ENCODE measurements at regions not wholly inside any gene's neighbourhood (a gene's known extent, or its start where the extent isn't known, plus 50 kb on each side); places are given as distances from the start of the nearest gene placed in this dataset.

DNA sequence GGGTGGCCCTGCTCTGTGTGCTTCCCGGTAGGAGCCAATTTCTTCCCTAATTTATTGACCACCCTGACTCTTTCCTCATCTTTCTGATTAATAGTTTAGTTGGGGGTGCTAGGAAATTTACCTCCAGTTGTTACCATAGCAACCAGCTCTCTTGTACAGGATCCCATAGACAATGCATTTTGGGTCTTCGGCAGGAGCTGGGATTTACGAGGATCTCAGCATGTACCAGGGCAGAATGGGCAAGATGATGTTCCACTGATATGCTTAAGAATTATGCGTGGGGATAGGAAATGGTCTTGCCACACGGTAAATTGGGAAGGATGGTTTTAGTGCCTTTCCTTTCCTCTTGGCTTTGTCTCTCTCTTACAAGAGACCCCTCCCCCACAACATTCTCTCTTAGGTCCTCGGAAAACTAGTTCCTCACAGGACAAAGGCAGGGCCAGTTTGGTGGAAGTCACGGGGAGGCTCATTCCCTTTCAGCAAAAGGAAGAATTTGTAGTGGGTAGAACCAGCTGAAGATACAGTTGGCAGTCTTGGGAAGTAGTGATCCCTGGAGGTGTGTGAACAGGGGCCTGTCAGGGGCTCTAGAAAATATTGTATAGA is 133.4 kb upstream of the SHB start:
- TF ChIP-seq Cebpa-rat (IDR thresholded peaks at IDR 0.05): no peak
- no peak overlapping the region for H3K4me3 ChIP-seq

DNA sequence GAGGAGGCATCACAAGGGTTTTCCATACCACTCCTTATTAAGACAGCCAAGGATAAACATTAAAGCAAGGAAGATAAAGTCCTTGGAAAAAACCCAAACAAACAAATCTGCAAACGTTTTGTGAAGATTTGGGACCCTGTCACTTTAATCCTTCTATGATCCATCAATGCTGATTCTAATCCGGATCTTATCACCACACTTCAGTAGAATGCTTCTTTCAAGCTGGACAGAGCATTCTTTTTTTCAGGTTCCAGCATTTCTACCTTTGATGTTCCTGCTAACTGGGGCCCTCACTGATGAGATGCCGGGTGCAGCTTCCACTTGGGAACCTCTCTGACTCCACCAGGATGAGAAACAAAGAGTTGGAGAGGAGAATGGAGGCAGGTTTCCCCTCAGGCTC is 132.8 kb upstream of the SHB start:
- Histone ChIP-seq H3K4me1 (peaks cover 46% of the 10 kb centered on the region), H4K20me1 (no peaks in the 10 kb centered on the region), H3K27ac (no peak overlapping the region), H3K9me3 (peaks cover 8% of the 10 kb centered on the region), H3K4me3 (no peak overlapping the region), H3K4me2 (no peak overlapping the region), H3K27me3 (no peaks in the 10 kb centered on the region), H3K36me3 (no peaks in the 10 kb centered on the region), H3K9ac (no peak overlapping the region)
- no peak for TF ChIP-seq Cebpa-rat (IDR thresholded peaks at IDR 0.05)

More for the DNA sequence above, 133.4 kb upstream of the SHB start:
- H3K4me1 ChIP-seq: peaks cover 41% of the 10 kb centered on the region
- H4K20me1 ChIP-seq: no peaks in the 10 kb centered on the region
- H3K27me3 ChIP-seq: no peaks in the 10 kb centered on the region
- no peak overlapping the region for H3K9ac ChIP-seq
- H3K36me3 ChIP-seq: no peaks in the 10 kb centered on the region
- H3K27ac ChIP-seq: no peak overlapping the region
- H3K9me3 ChIP-seq: peaks cover 14% of the 10 kb centered on the region
- H3K4me2 ChIP-seq: no peak overlapping the region

DNA sequence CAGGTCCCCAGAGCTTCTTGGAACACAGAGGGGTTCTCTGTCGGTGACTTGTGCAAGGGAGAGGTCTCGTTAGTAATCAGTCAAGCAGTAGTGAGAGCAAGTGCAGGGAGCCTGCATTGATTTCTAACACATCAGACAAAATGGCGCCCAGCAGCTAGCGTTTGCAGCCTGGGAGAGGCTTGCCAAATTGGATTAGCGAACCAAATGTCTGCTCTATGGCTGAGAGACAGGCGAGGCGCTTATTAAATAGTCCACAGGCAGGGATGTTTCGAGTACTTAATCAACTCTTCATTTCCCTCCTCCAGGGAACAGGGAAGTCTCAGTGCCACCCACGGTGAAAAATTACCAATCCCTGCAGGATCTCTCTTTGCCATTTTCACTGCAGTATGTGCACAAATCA is 131.4 kb upstream of the SHB start:
- H3K27me3 ChIP-seq: no peaks in the 10 kb centered on the region
- no peak for TF ChIP-seq Cebpa-rat (IDR thresholded peaks at IDR 0.05)
- no peak overlapping the region for H3K27ac ChIP-seq
- H3K36me3 ChIP-seq: no peaks in the 10 kb centered on the region
- peaks cover 8% of the 10 kb centered on the region for H3K9me3 ChIP-seq
- H3K4me2 ChIP-seq: no peak overlapping the region
- no peak overlapping the region for H3K4me3 ChIP-seq
- no peaks in the 10 kb centered on the region for H4K20me1 ChIP-seq
- H3K9ac ChIP-seq: no peak overlapping the region
- H3K4me1 ChIP-seq: peaks cover 59% of the 10 kb centered on the region

DNA sequence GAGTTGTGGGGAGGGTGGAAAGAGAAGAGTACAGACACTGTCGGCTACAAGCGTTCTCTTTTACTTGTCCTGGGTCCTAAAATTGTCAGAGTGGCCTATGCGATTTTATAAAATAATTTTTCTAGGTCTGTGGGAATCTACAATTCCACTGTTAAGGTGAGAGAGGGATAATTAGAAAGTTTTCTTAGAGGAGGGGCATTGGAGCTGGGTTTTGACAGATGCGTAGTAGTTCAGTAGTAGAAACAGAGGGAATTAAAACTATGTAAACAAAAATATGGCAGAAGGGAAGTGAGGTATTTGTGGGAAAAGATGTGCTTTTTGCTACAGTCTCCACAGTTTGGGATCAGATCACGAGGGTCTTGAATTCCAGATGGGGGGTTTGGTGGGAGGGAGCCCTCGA is 129.1 kb upstream of the SHB start:
- no peak overlapping the region for H3K9ac ChIP-seq
- no peaks in the 10 kb centered on the region for H3K36me3 ChIP-seq
- peaks cover 51% of the 10 kb centered on the region for H3K4me1 ChIP-seq
- peaks cover 8% of the 10 kb centered on the region for H3K9me3 ChIP-seq
- TF ChIP-seq Cebpa-rat (IDR thresholded peaks at IDR 0.05): no peak
- H3K27me3 ChIP-seq: no peaks in the 10 kb centered on the region
- no peak overlapping the region for H3K4me3 ChIP-seq
- H3K4me2 ChIP-seq: peak overlapping the region; percentile 66
- H3K27ac ChIP-seq: peak overlapping the region; percentile 29; the same call in 1 of the 2 replicates
- H4K20me1 ChIP-seq: no peaks in the 10 kb centered on the region

DNA sequence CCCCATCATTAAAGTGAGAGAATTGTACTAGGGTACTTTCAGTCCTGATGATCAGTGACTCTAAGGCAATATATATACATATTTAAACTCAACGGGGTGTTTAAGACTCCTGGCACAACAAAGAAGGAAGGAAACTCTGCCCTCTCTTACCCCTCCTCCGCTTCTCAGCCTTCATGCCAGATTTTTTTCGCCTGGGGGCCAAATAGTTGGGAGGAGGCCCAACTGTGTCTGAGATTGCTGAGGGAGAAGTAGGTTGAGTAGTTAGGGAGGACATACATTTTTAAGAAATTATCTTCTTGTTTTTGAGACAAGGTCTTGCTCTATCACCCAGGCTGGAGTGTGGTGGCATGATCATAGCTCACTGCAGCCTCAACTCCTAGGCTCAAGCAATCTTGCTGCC is 127.7 kb upstream of the SHB start:
- Histone ChIP-seq H3K4me2 (peak overlapping the region; percentile 66), H3K9me3 (peaks cover 5% of the 10 kb centered on the region), H3K4me3 (no peak overlapping the region), H3K27me3 (no peaks in the 10 kb centered on the region), H3K9ac (no peak overlapping the region), H3K27ac (peak overlapping the region; percentile 47; the same call in 1 of the 2 replicates), H3K4me1 (peaks cover 54% of the 10 kb centered on the region), H3K36me3 (no peaks in the 10 kb centered on the region), H4K20me1 (no peaks in the 10 kb centered on the region)
- TF ChIP-seq Cebpa-rat (IDR thresholded peaks at IDR 0.05): no peak

DNA sequence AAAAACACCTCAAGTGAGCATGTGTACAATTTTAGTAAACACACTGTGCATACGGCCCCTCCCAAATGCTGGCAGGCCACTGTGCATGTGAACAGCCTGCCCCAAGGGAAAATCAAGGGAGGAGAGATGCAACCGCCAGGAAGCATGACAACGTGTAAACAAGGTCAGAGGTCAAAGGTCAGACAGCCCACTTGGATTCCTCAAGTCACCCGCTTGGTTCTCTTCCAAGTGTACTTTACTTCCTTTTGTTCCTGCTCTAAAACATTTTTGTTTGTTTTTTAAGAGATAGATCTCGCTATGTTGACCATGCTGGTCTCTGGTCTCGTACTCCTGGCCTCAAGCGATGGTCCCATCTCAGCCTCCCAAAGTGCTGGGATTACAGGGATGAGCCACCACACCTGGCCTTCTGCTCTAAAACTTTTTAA is 126.7 kb upstream of the SHB start:
- H3K4me1 ChIP-seq: peaks cover 54% of the 10 kb centered on the region
- no peaks in the 10 kb centered on the region for H3K9me3 ChIP-seq
- TF ChIP-seq Cebpa-rat (IDR thresholded peaks at IDR 0.05): no peak
- no peaks in the 10 kb centered on the region for H4K20me1 ChIP-seq
- H3K4me2 ChIP-seq: peak overlapping the region; percentile 66
- H3K27me3 ChIP-seq: no peaks in the 10 kb centered on the region
- H3K4me3 ChIP-seq: no peak overlapping the region
- no peak overlapping the region for H3K9ac ChIP-seq
- H3K36me3 ChIP-seq: no peaks in the 10 kb centered on the region
- no peak overlapping the region for H3K27ac ChIP-seq

DNA sequence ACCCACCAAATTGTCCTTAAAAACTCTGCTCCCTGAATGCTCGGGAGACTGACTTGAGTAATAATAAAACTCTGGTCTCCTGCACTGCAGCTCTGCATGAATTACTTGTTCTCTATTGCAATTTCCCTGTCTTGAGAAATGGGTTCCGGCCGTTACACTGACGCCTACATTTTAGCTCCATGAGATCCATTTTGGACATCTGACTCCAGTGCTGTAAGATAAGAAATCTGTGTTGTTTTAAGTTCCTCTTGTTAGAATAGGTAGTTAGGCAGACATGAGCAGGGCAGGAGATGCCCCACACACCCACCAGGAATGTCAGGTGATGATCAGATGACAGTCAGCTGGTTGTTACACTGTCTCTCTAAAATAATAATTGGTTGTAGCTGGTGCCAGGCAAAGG is 125.8 kb upstream of the SHB start:
- Histone ChIP-seq H3K4me1 (peaks cover 46% of the 10 kb centered on the region), H3K36me3 (no peaks in the 10 kb centered on the region), H3K4me3 (no peak overlapping the region), H3K27me3 (no peaks in the 10 kb centered on the region), H3K9me3 (no peaks in the 10 kb centered on the region), H3K27ac (no peak overlapping the region), H4K20me1 (no peaks in the 10 kb centered on the region), H3K4me2 (peak overlapping the region; percentile 66), H3K9ac (no peak overlapping the region)
- TF ChIP-seq Cebpa-rat (IDR thresholded peaks at IDR 0.05): no peak

DNA sequence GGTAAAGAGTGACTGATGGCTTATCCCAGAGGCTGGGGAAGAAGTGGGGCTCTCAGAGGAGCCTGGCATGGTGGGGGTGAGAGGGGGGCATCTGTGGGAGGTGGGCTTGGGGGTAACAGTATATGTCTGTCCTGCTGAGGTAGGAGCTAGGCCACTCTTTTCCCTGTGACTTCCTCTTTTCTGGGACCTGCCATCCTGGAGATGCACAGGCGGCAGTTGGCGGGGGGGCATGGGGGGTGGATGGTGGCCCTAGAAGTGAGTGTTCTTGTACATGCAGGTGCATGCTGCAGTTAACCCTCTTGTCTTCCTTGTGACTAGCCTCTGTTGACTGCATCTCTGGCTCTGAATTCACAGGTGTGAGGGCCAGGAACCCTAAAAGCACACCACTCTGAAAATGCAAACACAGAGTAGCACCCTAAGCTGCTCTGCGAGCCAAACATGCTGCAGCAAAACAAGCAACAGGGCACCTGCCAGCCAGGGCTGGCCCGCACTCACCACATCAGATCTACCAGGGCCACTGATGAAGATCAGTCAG is 123.8 kb upstream of the SHB start:
- H3K36me3 ChIP-seq: no peaks in the 10 kb centered on the region
- H3K9me3 ChIP-seq: no peaks in the 10 kb centered on the region
- H3K27ac ChIP-seq: no peak overlapping the region
- peaks cover 39% of the 10 kb centered on the region for H3K4me1 ChIP-seq
- H3K9ac ChIP-seq: no peak overlapping the region
- H3K27me3 ChIP-seq: no peaks in the 10 kb centered on the region
- H3K4me3 ChIP-seq: no peak overlapping the region
- H3K4me2 ChIP-seq: peak overlapping the region; percentile 27; the same call in 1 of the 2 replicates
- H4K20me1 ChIP-seq: no peaks in the 10 kb centered on the region
- TF ChIP-seq Cebpa-rat (IDR thresholded peaks at IDR 0.05): no peak

DNA sequence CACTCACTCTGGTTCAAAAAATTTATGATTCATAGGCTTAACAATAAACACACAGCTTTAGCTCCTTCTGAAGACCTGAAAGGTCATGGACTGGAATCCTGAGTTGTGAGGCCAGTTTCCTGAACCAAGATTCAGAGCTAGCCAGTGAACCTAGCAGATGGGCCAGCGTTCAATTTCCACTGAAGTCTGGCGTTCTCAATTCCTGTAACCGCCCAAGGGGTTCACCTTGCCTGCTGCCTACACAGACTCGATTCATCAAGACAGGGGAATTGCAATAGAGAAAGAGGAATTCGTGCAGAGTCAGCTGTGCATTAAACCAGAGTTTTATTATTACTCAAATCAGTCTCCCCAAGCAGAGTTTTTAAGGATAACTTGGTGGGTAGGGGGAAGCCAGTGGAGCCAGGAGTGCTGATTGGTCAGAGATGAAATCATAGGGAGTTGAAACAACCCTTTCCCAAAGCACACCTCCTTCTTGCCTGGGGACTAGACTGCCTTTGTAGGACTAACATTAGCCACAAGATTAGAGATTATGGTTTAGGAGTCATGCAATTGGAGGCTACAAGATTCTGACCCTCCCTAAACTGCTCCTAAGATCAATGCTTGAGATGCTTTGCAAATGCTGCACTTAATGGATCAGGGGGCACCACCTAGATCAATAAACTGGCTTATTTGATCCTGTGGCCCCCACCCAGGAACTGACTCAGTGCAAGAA is 117.5 kb upstream of the SHB start:
- no peak overlapping the region for H3K27ac ChIP-seq
- H3K27me3 ChIP-seq: no peaks in the 10 kb centered on the region
- H3K4me1 ChIP-seq: peaks cover 10% of the 10 kb centered on the region
- H3K4me3 ChIP-seq: no peak overlapping the region
- no peaks in the 10 kb centered on the region for H4K20me1 ChIP-seq
- H3K4me2 ChIP-seq: no peak overlapping the region
- no peak overlapping the region for H3K9ac ChIP-seq
- TF ChIP-seq Cebpa-rat (IDR thresholded peaks at IDR 0.05): no peak
- H3K9me3 ChIP-seq: no peaks in the 10 kb centered on the region
- no peaks in the 10 kb centered on the region for H3K36me3 ChIP-seq

DNA sequence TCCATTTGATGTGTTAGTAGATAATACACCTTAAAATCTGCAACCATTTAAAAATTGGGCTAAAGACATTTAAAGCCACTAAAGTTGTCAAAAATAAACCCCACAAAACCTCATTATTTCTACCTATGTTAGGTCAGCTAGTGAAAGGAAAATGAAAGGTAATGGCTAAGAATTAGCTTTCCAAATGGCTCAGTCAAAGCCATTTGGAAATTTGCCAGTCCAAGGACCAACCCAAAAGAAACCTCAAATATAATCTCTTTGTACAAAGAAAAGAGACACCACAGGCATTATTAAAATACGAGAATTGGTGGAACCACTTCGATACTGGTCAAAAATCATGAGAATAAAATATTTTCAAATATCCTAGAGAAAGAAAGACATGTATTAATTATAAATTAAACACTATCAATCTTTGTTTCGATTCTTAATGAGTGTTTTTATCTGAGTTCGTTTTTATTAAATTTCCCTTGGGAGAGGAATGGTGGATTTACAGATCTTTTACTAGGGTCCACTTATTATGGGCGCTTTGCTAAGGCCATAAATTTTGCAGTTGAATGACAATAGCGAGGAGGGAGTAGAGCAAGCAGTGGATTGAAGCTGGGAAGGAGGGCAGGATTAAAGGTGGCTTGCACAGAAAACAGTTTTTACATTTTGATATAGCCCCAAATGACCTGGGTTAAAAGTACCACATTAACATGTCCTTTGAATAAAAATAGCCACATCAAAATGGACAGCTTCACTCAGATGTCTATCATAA is 116.8 kb upstream of the SHB start:
- Histone ChIP-seq H3K9me3 (no peaks in the 10 kb centered on the region), H3K27ac (no peak overlapping the region)
- TF ChIP-seq Cebpa-rat (IDR thresholded peaks at IDR 0.05): no peak

More for the DNA sequence above, 116.8 kb upstream of the SHB start:
- H3K27me3 ChIP-seq: no peaks in the 10 kb centered on the region
- no peak overlapping the region for H3K4me2 ChIP-seq
- no peak overlapping the region for H3K9ac ChIP-seq
- no peaks in the 10 kb centered on the region for H4K20me1 ChIP-seq
- H3K36me3 ChIP-seq: no peaks in the 10 kb centered on the region
- no peak overlapping the region for H3K4me3 ChIP-seq
- peaks cover 17% of the 10 kb centered on the region for H3K4me1 ChIP-seq

All from BLaER1 (cell line).